PC-3 (cell line): ENCODE measurements at regions not wholly inside any gene's neighbourhood (a gene's known extent, or its start where the extent isn't known, plus 50 kb on each side); places are given as distances from the start of the nearest gene placed in this dataset.

Experiments
- CTCF ChIP-seq: fragments of 300-600 bp; sonication (generic); conservative IDR thresholded peaks from 2 replicates; pipeline ENCODE4 v1.5.1; 2017; ENCODE audit warnings: antibody characterized with exemption, low read depth, mild to moderate bottlenecking, low read length
- EZH2 ChIP-seq: fragments of 300-600 bp; sonication (generic); IDR thresholded peaks from one replicate; pipeline ENCODE4 v1.6.1; 2017; ENCODE audit warnings: antibody characterized with exemption, mild to moderate bottlenecking, low read length; ENCODE audit not compliant: unreplicated experiment

- no peak for TF ChIP-seq CTCF
- no peak for TF ChIP-seq EZH2
Measured at GRCh38 chr5:29960323-29960722, 1233.2 kb upstream of the CDH6 start.
